ENCODE measurements at regions not wholly inside any gene's neighbourhood (a gene's known extent, or its start where the extent isn't known, plus 50 kb on each side); places are given as distances from the start of the nearest gene placed in this dataset.

- TF ChIP-seq POLR2AphosphoS5 (IDR thresholded peaks at IDR 0.05; ENCODE audit: low read depth) (no peak), CTCF (conservative IDR thresholded peaks at IDR 0.05; ENCODE audit: low read depth in 2 of 2) (no peak), EZH2 (IDR thresholded peaks at IDR 0.05; ENCODE audit: low read depth, unreplicated experiment) (no peak), EZH2phosphoT487 (IDR thresholded peaks at IDR 0.05; ENCODE audit: unreplicated experiment) (no peak), ZNF462 (CRISPR knock-in tag; IDR thresholded peaks at IDR 0.05) (no peak), JUNB (IDR thresholded peaks at IDR 0.05; ENCODE audit: unreplicated experiment) (no peak), ZNF331 (CRISPR knock-in tag; IDR thresholded peaks at IDR 0.05; ENCODE audit: low read depth) (no peak), REST (IDR thresholded peaks at IDR 0.05; ENCODE audit: unreplicated experiment) (no peak), ETS1 (IDR thresholded peaks at IDR 0.05) (no peak), CREB1 (CRISPR knock-in tag; IDR thresholded peaks at IDR 0.05; ENCODE audit: low read depth) (no peak), STAT1 (IDR thresholded peaks at IDR 0.05; ENCODE audit: unreplicated experiment) (no peak), ZNF114 (CRISPR knock-in tag; IDR thresholded peaks at IDR 0.05) (no peak)
Measured at GRCh38 chr13:85288698-85289097, 510.5 kb downstream of the SLITRK6 start.
